ENCODE measurements at regions not wholly inside any gene's neighbourhood (a gene's known extent, or its start where the extent isn't known, plus 50 kb on each side); places are given as distances from the start of the nearest gene placed in this dataset.

DNA sequence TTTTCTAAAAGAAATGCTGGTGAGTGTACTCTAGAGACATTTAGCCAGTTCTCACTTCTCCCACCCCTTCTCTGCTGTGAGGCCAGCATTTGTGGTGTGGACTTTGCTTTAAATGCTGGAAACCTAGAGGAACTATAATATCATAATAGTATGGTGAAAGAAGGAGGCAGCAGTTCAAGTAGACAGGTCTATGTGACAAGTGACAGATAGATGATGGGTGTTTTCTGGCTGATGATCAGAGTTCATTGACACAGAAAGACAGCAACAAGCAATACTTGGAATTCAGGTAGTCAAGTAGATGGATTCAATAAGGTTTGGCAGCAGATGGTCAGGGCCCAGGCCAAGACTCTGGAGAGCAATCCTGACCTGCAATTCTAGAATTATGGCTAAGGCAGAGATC, 317.5 kb downstream of the PCDH7 start:
- TF ChIP-seq CTCF (IDR thresholded peaks at IDR 0.05) = no peak
- H3K4me3 ChIP-seq = no peak overlapping the region
- no peak for DNase-seq (ENCODE audit: low spot score)
- no peak overlapping the region for H3K27ac ChIP-seq

GRCh38 chr4:31039382-31039781, 319.2 kb downstream of the PCDH7 start:
- TF ChIP-seq CTCF (IDR thresholded peaks at IDR 0.05) = no peak
- DNase-seq (ENCODE audit: low spot score) = no peak
- no peak overlapping the region for H3K27ac ChIP-seq
- H3K4me3 ChIP-seq = no peak overlapping the region

DNA sequence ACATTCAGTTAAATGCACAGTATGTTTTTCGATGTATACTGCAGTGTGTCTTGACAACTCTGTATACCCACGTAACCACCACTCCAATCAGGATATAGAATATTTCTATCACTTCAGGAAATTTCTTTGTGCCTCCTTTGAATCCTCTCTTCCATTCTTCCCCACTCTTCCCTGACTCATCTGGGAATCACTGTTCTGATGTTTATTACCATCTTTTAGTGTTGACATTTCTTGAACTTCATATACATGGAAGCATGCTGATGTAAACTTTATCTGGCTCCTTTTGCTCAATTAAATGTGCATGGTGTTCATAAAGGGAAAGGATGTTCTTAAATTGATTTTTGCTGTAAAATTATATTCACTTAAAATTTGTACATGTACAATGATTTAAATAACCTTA, 319.9 kb downstream of the PCDH7 start:
- no peak for DNase-seq (ENCODE audit: low spot score)
- no peak for TF ChIP-seq CTCF (IDR thresholded peaks at IDR 0.05)
- Histone ChIP-seq H3K4me3 (no peak overlapping the region), H3K27ac (no peak overlapping the region)

GRCh38 chr4:31041385-31041784, 321.2 kb downstream of the PCDH7 start:
- DNase-seq (ENCODE audit: low spot score) = no peak
- no peak for TF ChIP-seq CTCF (IDR thresholded peaks at IDR 0.05)
- H3K4me3 ChIP-seq = no peak overlapping the region
- H3K27ac ChIP-seq = no peak overlapping the region

- no peak for TF ChIP-seq CTCF (IDR thresholded peaks at IDR 0.05)
- DNase-seq (ENCODE audit: low spot score) = no peak
- no peak overlapping the region for H3K27ac ChIP-seq
- no peak overlapping the region for H3K4me3 ChIP-seq
Observed at GRCh38 chr4:31041853-31042252, 321.7 kb downstream of the PCDH7 start.

GRCh38 chr4:31043382-31044062, 323.4 kb downstream of the PCDH7 start:
- no peak overlapping the region for H3K27ac ChIP-seq
- H3K4me3 ChIP-seq = no peak overlapping the region
- TF ChIP-seq CTCF (IDR thresholded peaks at IDR 0.05) = no peak
- DNase-seq (ENCODE audit: low spot score) = no peak

DNA sequence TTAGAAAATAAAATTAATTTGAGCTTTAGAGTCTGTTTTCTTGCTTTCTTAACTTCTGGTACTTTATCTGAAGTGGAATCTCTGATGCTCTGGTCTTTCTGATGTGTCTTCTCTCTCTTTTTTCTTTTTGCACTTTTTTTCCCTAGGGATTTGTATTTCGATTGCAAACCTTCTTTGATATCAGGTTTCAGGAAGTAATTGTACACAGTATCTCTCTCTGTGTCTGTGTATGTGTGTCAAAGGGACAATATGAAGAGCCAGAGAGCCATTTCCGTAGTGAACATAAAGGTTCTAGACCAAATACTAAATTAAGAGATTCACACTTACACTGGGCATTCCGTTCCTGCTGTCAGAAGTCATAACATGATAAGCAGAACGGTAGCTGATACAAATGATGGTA, 325.0 kb downstream of the PCDH7 start:
- DNase-seq (ENCODE audit: low spot score) = no peak
- H3K4me3 ChIP-seq = no peak overlapping the region
- no peak overlapping the region for H3K27ac ChIP-seq
- TF ChIP-seq CTCF (IDR thresholded peaks at IDR 0.05) = no peak
